ENCODE measurements at regions not wholly inside any gene's neighbourhood (a gene's known extent, or its start where the extent isn't known, plus 50 kb on each side); places are given as distances from the start of the nearest gene placed in this dataset.

DNA sequence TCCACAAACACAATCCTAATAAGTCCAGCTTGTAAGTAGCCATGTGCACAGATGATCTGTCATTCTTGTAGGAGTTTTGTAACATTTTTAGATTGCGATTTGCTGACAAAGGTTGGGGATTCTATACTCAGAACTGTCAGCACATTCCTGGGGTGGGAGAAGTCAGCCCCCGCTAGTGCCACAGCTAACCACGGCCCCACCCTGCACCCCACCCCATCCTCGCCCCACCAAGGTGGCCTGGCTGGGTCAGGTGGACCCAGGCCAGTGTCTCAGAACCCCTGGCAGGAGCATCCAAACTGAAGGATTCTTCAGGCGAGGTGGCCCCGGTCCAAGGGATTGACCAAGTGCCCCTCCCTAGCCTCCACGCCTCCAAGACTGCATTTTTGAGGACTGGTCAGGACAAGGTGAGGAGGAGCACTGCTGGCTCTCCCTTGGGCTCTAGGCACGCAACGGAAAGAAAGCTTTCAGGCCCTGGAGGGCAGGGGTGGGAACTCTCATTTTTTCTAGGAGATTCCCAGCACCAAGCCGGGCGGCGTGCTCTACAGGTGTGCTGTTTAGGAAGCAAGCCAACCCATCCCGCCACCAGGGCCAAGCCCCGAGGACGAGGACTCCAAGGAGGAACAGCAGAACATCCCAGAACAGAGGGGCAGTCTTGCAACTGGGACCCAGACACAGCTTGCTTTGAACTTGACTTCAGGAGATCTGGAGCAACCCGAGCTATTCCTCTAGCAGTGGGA lies 172.8 kb downstream of the BCL11B start:
- in situ Hi-C loops (cut with MboI) = no loop called here
- no peak overlapping the region for H3K4me2 ChIP-seq (ENCODE audit: unreplicated experiment)
- H3K9me2 ChIP-seq (ENCODE audit: insufficient read depth) = no peaks in the 10 kb centered on the region
- H3K27me3 ChIP-seq (replicated peaks; ENCODE audit: insufficient read depth) = no peaks in the 10 kb centered on the region
- no peaks in the 10 kb centered on the region for H3K9me3 ChIP-seq (ENCODE audit: low read depth)
- no peaks in the 10 kb centered on the region for H3K79me2 ChIP-seq (ENCODE audit: insufficient read depth)
- H3K4me1 ChIP-seq (ENCODE audit: insufficient read depth) = no peaks in the 10 kb centered on the region
- H2AFZ ChIP-seq = no peak overlapping the region
- H3F3A ChIP-seq (ENCODE audit: insufficient read depth) = no peaks in the 10 kb centered on the region
- TF ChIP-seq EZH2 (IDR thresholded peaks at IDR 0.05; ENCODE audit: insufficient read depth, poor library complexity, severe bottlenecking) (no peak), EZH2phosphoT487 (IDR thresholded peaks at IDR 0.05; ENCODE audit: insufficient read depth, low read depth) (no peak)
- H3K27ac ChIP-seq = no peak overlapping the region
- no peaks in the 10 kb centered on the region for H4K20me1 ChIP-seq (ENCODE audit: insufficient read depth)
- WGBS, 2 experiments (ENCODE audit: low coverage in 1 of 2, low lambda C conversion rate in 2 of 2, missing lambda C conversion rate in 2 of 2) = 48 to 50% methylated on average over 16 of the region's 16 CpGs
- DNase-seq = no peak
- no peak overlapping the region for H3K9ac ChIP-seq
- H3K36me3 ChIP-seq (ENCODE audit: low read depth) = no peaks in the 10 kb centered on the region
- H3K4me3 ChIP-seq = no peak overlapping the region

DNA sequence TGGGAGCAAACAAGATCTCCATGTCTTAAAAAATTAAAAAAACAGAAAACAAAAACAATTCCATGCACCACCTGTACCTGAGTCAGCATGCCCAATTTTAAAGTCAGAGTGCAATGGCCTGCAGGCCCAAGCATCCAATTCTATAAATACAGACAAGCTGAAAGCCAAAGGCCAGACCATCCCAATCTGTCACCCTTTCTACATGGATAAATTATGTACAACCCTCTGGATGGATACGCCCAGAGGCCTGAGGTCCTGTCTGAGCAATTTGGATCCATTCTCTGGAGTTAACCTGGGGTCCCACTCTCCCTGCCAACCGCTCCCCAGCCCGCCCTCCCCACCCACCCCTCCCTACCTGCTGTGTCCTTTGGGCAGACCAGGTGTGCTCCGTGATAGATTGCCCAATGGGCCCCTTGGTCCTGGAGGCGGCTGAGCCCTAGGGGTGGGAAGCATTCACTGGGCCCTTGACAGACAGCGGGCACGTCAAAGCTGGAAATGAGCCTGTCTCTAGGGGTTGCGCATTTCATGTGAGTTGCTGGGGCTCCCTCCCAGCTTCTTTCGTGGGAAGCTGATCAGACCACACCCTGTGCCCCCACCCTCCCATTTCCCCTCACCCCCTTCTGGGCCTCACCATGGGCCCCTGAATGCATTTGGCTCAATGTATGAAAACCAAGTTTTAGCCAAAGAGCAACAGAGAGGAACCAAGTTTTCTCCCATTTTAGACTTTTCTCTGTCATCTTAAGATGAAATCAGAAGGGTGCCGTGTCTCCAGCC lies 171.3 kb downstream of the BCL11B start:
- in situ Hi-C loops (cut with MboI) = no loop called here
- Histone ChIP-seq H3K36me3 (ENCODE audit: low read depth) (no peaks in the 10 kb centered on the region), H2AFZ (no peak overlapping the region), H3K27ac (no peak overlapping the region), H3K79me2 (ENCODE audit: insufficient read depth) (no peaks in the 10 kb centered on the region), H3K4me1 (ENCODE audit: insufficient read depth) (no peaks in the 10 kb centered on the region), H3K27me3 (replicated peaks; ENCODE audit: insufficient read depth) (no peaks in the 10 kb centered on the region), H3K9me3 (ENCODE audit: low read depth) (no peaks in the 10 kb centered on the region), H3K4me2 (ENCODE audit: unreplicated experiment) (no peak overlapping the region), H3K4me3 (no peak overlapping the region), H3K9me2 (ENCODE audit: insufficient read depth) (no peaks in the 10 kb centered on the region), H3F3A (ENCODE audit: insufficient read depth) (no peaks in the 10 kb centered on the region), H4K20me1 (ENCODE audit: insufficient read depth) (no peaks in the 10 kb centered on the region), H3K9ac (no peak overlapping the region)
- 44 to 49% methylated on average over 3 to 10 of the region's 10 CpGs for WGBS, 2 experiments (ENCODE audit: low coverage in 1 of 2, low lambda C conversion rate in 2 of 2, missing lambda C conversion rate in 2 of 2)
- TF ChIP-seq EZH2phosphoT487 (IDR thresholded peaks at IDR 0.05; ENCODE audit: insufficient read depth, low read depth) (no peak), EZH2 (IDR thresholded peaks at IDR 0.05; ENCODE audit: insufficient read depth, poor library complexity, severe bottlenecking) (no peak)
- DNase-seq = no peak

DNA sequence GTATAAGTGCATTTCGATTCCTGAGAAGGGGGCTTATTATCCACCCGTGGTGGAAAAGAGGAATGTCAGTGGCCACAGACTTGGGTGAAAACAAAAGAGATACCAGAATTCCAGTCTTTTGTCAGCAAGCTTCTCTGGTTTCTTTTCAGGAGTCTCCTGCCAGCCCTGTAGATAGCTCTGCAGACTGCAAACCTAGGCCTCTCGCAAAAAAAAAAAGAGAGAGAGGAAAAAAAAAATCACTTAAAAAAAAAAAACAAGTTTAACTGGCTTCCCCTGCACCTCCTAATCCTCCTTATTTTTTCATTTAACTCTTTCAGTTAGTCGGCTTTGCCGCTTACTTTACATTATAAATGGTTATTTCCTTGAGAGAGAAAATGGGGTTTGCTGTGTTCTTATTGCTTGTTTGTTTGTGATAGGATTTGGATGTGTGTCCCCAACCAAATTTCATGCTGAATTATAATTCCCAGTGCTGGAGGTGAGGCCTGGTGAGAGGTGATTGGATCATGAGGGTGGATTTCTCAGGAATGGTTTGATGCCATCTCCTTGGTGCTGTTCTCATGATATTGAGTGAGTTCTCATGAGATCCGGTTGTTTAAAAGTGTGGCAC lies 170.0 kb downstream of the BCL11B start:
- no peaks in the 10 kb centered on the region for H3K9me2 ChIP-seq (ENCODE audit: insufficient read depth)
- no peak overlapping the region for H3K4me2 ChIP-seq (ENCODE audit: unreplicated experiment)
- in situ Hi-C loops (cut with MboI) = no loop called here
- no peaks in the 10 kb centered on the region for H3K9me3 ChIP-seq (ENCODE audit: low read depth)
- 54% methylated on average over 6 of the region's 6 CpGs for WGBS, 2 experiments (ENCODE audit: low coverage in 1 of 2, low lambda C conversion rate in 2 of 2, missing lambda C conversion rate in 2 of 2)
- H4K20me1 ChIP-seq (ENCODE audit: insufficient read depth) = no peaks in the 10 kb centered on the region
- no peaks in the 10 kb centered on the region for H3F3A ChIP-seq (ENCODE audit: insufficient read depth)
- no peaks in the 10 kb centered on the region for H3K27me3 ChIP-seq (replicated peaks; ENCODE audit: insufficient read depth)
- H3K9ac ChIP-seq = no peak overlapping the region
- no peak overlapping the region for H3K27ac ChIP-seq
- no peak for DNase-seq
- H2AFZ ChIP-seq = no peak overlapping the region
- no peaks in the 10 kb centered on the region for H3K36me3 ChIP-seq (ENCODE audit: low read depth)
- no peaks in the 10 kb centered on the region for H3K4me1 ChIP-seq (ENCODE audit: insufficient read depth)
- H3K4me3 ChIP-seq = no peak overlapping the region
- no peaks in the 10 kb centered on the region for H3K79me2 ChIP-seq (ENCODE audit: insufficient read depth)
- no peak for TF ChIP-seq EZH2 (IDR thresholded peaks at IDR 0.05; ENCODE audit: insufficient read depth, poor library complexity, severe bottlenecking)

DNA sequence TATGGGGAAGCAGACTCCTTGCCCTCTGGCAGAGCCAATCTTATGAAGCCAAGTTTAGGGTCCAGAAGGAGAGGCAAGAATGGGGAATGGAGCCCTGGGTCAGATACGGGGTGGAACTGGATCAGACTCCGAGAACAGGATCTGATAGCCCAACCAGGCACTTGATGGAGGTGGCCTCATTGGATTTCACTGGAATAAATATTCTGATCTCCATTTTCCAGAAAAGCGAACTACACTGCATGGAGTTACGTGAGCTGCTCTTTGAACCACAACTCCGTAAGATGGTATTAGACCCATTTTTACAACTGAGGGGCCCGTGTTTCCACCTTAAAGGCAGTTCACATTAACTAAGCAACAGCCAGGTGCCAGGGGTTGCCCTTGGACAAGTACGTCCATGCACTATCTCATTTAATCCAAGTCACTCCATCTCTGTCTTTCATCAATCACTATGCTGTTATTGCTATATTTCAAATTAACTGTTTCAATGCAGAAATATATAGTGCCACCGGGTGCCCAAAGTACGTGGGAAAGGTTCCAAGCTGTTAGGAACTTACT lies 155.2 kb downstream of the BCL11B start:
- no peak for DNase-seq
- no peak overlapping the region for H2AFZ ChIP-seq
- no peak overlapping the region for H3K4me2 ChIP-seq (ENCODE audit: unreplicated experiment)
- no peak overlapping the region for H3K9ac ChIP-seq
- no peaks in the 10 kb centered on the region for H3K79me2 ChIP-seq (ENCODE audit: insufficient read depth)
- H3K9me2 ChIP-seq (ENCODE audit: insufficient read depth) = no peaks in the 10 kb centered on the region
- no peaks in the 10 kb centered on the region for H4K20me1 ChIP-seq (ENCODE audit: insufficient read depth)
- in situ Hi-C loops (cut with MboI) = no loop called here
- no peaks in the 10 kb centered on the region for H3K27me3 ChIP-seq (replicated peaks; ENCODE audit: insufficient read depth)
- H3K36me3 ChIP-seq (ENCODE audit: low read depth) = no peaks in the 10 kb centered on the region
- no peaks in the 10 kb centered on the region for H3K4me1 ChIP-seq (ENCODE audit: insufficient read depth)
- no peaks in the 10 kb centered on the region for H3K9me3 ChIP-seq (ENCODE audit: low read depth)
- TF ChIP-seq EZH2 (IDR thresholded peaks at IDR 0.05; ENCODE audit: insufficient read depth, poor library complexity, severe bottlenecking) = no peak
- no peak for TF ChIP-seq EZH2phosphoT487 (IDR thresholded peaks at IDR 0.05; ENCODE audit: insufficient read depth, low read depth)
- no peak overlapping the region for H3K4me3 ChIP-seq
- no peaks in the 10 kb centered on the region for H3F3A ChIP-seq (ENCODE audit: insufficient read depth)
- WGBS, 2 experiments (ENCODE audit: low coverage in 1 of 2, low lambda C conversion rate in 2 of 2, missing lambda C conversion rate in 2 of 2) = 41 to 54% methylated on average over 9 of the region's 9 CpGs
- H3K27ac ChIP-seq = no peak overlapping the region

Data from GM23248 (cell line).